ENCODE measurements at regions not wholly inside any gene's neighbourhood (a gene's known extent, or its start where the extent isn't known, plus 50 kb on each side); places are given as distances from the start of the nearest gene placed in this dataset.

DNA sequence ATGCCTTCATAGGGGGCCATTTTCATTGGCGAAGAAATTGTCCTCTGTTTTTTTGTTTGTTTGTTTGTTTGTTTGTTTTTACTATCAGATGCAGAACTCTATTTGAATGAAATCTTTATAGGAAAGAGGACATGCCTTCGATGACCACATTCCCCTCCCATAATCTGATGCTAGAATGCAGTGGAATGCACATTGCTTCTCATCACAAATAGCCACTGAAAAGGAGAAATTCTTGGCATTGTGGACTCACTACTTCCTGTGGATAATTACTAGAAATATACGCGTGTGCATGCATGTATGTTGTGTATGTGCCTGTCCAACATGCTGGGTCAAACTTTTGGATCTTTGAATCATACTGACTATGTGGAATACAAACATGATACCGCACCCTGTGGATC, 70.5 kb upstream of the SFMBT2 start:
- Histone ChIP-seq H3K27me3 (ENCODE audit: low read length) (no peaks in the 10 kb centered on the region), H3F3A (ENCODE audit: insufficient read depth) (peaks cover 67% of the 10 kb centered on the region), H3K4me2 (ENCODE audit: low read depth, low read length, poor library complexity, severe bottlenecking) (peak overlapping the region; percentile 70), H3K36me3 (ENCODE audit: low read length) (no peaks in the 10 kb centered on the region), H3K4me3 (ENCODE audit: insufficient read depth, low read length, poor library complexity, severe bottlenecking) (peak overlapping the region; percentile 3), H3K27ac (ENCODE audit: low read depth, low read length) (peak overlapping the region; percentile 95), H3K9ac (ENCODE audit: low read length) (peak overlapping the region; percentile 38), H3K9me2 (replicated peaks; ENCODE audit: insufficient read depth, low read length) (no peaks in the 10 kb centered on the region), H3K9me3 (ENCODE audit: insufficient read depth, low read length) (no peaks in the 10 kb centered on the region), H3K79me2 (ENCODE audit: insufficient read depth, low read length) (no peaks in the 10 kb centered on the region), H4K20me1 (ENCODE audit: low read depth, low read length) (no peaks in the 10 kb centered on the region), H2AFZ (ENCODE audit: low read depth, low read length, severe bottlenecking) (no peak overlapping the region)
- TF ChIP-seq EZH2phosphoT487 (conservative IDR thresholded peaks at IDR 0.05; ENCODE audit: low read length) = no peak
- TF ChIP-seq, protein P1, sequence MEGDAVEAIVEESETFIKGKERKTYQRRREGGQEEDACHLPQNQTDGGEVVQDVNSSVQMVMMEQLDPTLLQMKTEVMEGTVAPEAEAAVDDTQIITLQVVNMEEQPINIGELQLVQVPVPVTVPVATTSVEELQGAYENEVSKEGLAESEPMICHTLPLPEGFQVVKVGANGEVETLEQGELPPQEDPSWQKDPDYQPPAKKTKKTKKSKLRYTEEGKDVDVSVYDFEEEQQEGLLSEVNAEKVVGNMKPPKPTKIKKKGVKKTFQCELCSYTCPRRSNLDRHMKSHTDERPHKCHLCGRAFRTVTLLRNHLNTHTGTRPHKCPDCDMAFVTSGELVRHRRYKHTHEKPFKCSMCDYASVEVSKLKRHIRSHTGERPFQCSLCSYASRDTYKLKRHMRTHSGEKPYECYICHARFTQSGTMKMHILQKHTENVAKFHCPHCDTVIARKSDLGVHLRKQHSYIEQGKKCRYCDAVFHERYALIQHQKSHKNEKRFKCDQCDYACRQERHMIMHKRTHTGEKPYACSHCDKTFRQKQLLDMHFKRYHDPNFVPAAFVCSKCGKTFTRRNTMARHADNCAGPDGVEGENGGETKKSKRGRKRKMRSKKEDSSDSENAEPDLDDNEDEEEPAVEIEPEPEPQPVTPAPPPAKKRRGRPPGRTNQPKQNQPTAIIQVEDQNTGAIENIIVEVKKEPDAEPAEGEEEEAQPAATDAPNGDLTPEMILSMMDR (IDR thresholded peaks at IDR 0.05; ENCODE audit: insufficient read depth, low read length, poor library complexity, severe bottlenecking) = no peak

GRCh38 chr10:7480742-7481367, 70.0 kb upstream of the SFMBT2 start:
- Histone ChIP-seq H3K4me3 (ENCODE audit: insufficient read depth, low read length, poor library complexity, severe bottlenecking) (peak overlapping the region; percentile 3), H3K27me3 (ENCODE audit: low read length) (no peaks in the 10 kb centered on the region), H3K4me2 (ENCODE audit: low read depth, low read length, poor library complexity, severe bottlenecking) (peak overlapping the region; percentile 70), H3K9me2 (replicated peaks; ENCODE audit: insufficient read depth, low read length) (no peaks in the 10 kb centered on the region), H3K9me3 (ENCODE audit: insufficient read depth, low read length) (no peaks in the 10 kb centered on the region), H3K36me3 (ENCODE audit: low read length) (no peaks in the 10 kb centered on the region), H3F3A (ENCODE audit: insufficient read depth) (peaks cover 72% of the 10 kb centered on the region), H3K79me2 (ENCODE audit: insufficient read depth, low read length) (no peaks in the 10 kb centered on the region), H4K20me1 (ENCODE audit: low read depth, low read length) (no peaks in the 10 kb centered on the region), H3K27ac (ENCODE audit: low read depth, low read length) (peak overlapping the region; percentile 95), H3K9ac (ENCODE audit: low read length) (peak overlapping the region; percentile 38), H2AFZ (ENCODE audit: low read depth, low read length, severe bottlenecking) (no peak overlapping the region)
- TF ChIP-seq EZH2phosphoT487 (conservative IDR thresholded peaks at IDR 0.05; ENCODE audit: low read length) = no peak
- TF ChIP-seq, protein P1 (IDR thresholded peaks at IDR 0.05; ENCODE audit: insufficient read depth, low read length, poor library complexity, severe bottlenecking) = no peak

DNA sequence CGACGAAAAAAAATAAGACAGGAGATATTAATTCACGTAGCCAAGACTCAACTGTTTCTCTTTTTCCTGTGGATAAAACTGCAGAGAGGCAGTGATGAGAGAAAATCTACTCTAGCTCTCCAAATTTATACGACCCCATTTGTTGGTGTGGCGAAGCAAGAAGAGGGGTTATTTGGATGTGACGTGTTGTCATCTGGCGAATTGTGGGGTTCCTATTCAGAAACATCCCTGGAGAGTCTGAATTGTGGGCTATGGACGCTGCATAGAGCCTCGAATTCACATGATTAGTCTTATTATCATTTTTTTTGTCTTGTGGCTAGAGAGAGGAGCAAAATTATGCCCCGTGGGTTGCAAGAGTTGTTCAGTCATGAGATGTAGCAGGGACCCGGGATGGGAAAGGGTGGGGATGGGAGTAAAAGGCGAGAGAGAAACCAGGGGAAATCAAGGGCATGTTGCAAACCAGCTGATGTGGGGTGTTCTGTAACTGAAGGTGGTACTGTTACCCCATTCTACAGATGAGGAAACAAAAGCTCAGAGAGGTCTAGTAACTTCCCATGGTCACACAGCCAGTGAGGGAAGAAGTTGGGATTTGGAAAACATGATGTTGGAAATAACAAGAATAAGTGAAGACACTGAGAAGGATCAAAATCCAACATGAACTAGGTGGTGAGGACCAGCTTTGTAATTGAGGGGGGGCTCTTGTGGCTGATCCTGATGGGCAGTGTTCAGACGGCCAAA, 69.2 kb upstream of the SFMBT2 start:
- H2AFZ ChIP-seq (ENCODE audit: low read depth, low read length, severe bottlenecking) = peak overlapping the region; percentile 38
- peaks cover 79% of the 10 kb centered on the region for H3F3A ChIP-seq (ENCODE audit: insufficient read depth)
- peak overlapping the region; percentile 6 for H3K4me3 ChIP-seq (ENCODE audit: insufficient read depth, low read length, poor library complexity, severe bottlenecking)
- no peaks in the 10 kb centered on the region for H3K9me3 ChIP-seq (ENCODE audit: insufficient read depth, low read length)
- no peaks in the 10 kb centered on the region for H3K9me2 ChIP-seq (replicated peaks; ENCODE audit: insufficient read depth, low read length)
- no peaks in the 10 kb centered on the region for H3K27me3 ChIP-seq (ENCODE audit: low read length)
- H4K20me1 ChIP-seq (ENCODE audit: low read depth, low read length) = no peaks in the 10 kb centered on the region
- TF ChIP-seq, protein P1 (IDR thresholded peaks at IDR 0.05; ENCODE audit: insufficient read depth, low read length, poor library complexity, severe bottlenecking) = no peak
- no peak for TF ChIP-seq EZH2phosphoT487 (conservative IDR thresholded peaks at IDR 0.05; ENCODE audit: low read length)
- no peaks in the 10 kb centered on the region for H3K36me3 ChIP-seq (ENCODE audit: low read length)
- peak overlapping the region; percentile 95 for H3K27ac ChIP-seq (ENCODE audit: low read depth, low read length)
- H3K4me2 ChIP-seq (ENCODE audit: low read depth, low read length, poor library complexity, severe bottlenecking) = peak overlapping the region; percentile 70
- peak overlapping the region; percentile 38 for H3K9ac ChIP-seq (ENCODE audit: low read length)
- H3K79me2 ChIP-seq (ENCODE audit: insufficient read depth, low read length) = no peaks in the 10 kb centered on the region
